ENCODE measurements at regions not wholly inside any gene's neighbourhood (a gene's known extent, or its start where the extent isn't known, plus 50 kb on each side); places are given as distances from the start of the nearest gene placed in this dataset.

DNA sequence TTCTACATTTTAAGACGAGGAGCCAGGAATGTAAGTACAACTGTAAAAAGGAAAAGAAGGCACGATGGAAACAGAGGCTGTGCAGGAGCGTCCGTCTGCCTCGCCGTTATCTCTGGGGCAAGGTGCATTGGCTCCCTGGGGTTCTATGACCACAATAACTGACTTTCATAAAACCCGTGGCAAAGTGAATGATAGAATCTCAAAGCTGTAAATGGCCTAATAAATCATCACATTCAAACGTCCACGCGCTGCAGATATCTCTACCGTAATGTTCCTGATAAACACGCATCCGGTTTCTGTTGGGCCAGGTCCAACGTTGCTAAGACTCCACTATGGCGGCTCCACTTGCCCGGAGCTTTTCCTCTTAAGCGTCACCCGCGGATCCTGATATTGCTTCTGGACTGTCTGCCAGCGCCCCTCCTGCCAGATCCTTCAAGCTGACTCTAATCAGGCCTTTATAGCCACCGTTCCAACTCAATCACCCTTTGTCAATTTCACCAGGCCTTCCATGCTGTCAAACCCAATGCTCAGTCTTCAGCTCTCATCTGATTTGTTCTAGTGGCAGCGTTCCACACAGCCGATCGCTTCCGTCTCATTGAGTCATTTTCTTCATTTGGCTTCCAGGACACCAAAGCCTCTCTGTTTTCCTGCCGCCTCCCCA, 265.6 kb upstream of the FOXK1 start:
- TF ChIP-seq POLR2A (IDR thresholded peaks at IDR 0.05; ENCODE audit: low read length) (no peak), GATA1 (IDR thresholded peaks at IDR 0.05; ENCODE audit: low read depth, low read length) (no peak)

All from erythroblast (primary cell).